GM18861 (cell line): ENCODE measurements at regions not wholly inside any gene's neighbourhood (a gene's known extent, or its start where the extent isn't known, plus 50 kb on each side); places are given as distances from the start of the nearest gene placed in this dataset.
A peak's percentile ranks its signal among the peaks of the same experiment; 100 is the strongest.

Experiments used
- ATAC-seq: cut with Tn5 transposase; IDR thresholded peaks from one replicate; pipeline ENCODE4 v1.9.1; 2021; ENCODE audit not compliant: unreplicated experiment

DNA sequence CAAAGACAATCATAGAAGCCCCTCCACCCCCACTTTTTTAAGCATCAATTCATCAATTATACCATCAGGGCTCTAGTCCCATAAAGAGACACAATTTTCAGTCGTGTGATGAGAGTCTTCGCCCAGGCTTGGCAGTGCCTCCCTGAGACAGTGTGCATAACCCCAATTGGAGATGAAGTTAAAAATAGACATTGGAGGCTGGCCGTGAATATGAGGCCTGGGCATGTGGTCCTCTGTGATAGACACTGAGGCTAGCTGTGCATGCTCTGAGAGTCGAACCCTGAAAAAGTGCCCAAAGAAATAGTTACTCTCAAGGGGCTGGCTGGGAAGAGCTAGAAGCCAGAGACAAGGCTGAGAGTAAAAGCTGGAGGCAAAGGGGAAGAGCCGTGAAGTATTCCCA is 248.6 kb upstream of the NR4A3 start:
- ATAC-seq = no peak

DNA sequence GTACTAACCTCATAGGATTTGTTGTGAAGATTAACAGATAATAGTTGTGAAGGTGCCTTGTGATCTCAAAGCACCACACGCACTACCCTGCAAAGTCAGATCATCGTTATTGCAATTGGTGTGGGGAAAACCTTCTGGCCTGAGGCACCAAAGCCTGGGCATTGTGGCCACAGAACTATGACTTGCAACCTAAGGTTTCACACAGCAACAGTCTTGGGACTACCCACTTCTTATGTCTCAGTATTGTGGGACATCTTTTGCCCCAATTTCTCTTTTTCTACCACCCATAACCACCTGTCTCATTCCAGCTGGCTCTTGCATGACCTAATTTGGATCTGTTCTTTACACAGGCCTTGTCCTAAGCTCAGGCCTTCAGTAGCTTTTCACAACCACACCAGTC is 247.8 kb upstream of the NR4A3 start:
- ATAC-seq = no peak

DNA sequence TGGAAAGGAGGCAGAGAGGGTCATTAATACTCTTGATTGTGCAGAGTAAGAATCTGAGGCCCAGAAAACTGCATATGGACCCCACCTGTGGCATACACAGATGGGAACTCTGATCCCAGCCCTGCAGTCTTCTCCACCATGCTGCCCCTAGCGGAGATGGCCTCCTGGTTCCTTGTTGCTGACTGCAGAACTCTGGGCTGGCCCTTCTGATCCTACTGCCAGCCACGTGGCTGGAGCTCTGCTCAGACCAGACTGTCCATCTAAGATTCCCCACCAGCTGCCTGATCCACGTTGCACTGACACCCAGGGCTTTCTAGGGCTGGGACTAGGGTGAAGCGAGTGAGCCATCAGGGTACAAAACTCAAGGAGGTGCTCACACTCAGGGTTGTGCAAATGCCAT is 245.7 kb upstream of the NR4A3 start:
- ATAC-seq = no peak

DNA sequence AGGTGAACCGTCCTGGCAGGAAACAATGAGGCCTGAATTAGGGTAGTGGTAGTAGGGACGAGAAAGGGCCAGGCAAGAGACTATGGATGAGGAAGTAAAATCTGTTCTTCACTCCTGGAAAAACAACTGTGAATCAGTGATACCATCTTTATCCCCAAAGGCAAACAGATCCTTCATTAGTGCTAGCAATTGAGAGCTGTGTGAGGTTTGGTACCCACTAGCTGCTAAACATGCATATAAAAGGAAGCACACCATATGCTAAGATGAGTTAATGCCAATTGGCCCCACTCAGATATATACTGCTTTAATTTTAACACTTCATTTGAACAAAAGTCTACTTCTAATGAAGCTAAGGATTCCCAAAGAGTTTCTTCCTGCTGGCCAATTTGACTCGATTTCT is 244.8 kb upstream of the NR4A3 start:
- ATAC-seq = no peak

DNA sequence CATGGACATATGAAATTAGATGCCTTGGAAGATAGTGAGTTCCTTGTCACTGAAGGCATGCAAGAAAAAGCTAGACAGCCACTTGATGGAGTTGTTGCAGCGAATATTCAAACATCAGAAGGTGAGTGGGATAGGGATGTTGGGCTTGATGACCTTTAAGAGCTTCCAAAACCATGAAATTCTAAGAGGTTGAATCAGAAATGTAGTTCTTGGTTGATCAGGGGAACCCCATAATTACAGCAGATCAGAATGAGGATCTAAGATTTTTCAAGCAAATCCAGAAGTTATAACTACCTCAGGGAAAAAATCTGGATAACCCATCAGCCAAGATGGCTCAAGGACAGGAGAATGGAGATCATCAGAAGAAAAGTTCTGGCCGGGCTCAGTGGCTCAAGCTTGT is 244.3 kb upstream of the NR4A3 start:
- no peak for ATAC-seq

DNA sequence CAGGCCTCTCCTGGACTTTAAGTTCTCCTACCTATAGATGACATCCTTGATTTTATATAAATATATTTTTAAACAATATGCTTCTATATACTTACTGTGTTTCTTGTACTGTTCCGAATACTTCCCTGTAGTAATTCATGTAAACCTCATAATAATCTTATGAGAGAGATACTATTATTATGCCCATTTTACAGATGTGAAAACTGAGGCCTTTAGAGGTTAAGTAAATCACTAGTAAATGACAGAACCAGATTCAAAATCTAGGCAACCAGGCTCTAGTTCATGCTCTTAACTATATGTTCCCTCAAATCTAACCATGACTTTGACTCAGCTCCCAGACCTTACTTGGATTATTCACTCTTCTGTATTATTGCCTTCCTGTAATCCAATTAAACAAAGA is 243.0 kb upstream of the NR4A3 start:
- ATAC-seq = no peak

DNA sequence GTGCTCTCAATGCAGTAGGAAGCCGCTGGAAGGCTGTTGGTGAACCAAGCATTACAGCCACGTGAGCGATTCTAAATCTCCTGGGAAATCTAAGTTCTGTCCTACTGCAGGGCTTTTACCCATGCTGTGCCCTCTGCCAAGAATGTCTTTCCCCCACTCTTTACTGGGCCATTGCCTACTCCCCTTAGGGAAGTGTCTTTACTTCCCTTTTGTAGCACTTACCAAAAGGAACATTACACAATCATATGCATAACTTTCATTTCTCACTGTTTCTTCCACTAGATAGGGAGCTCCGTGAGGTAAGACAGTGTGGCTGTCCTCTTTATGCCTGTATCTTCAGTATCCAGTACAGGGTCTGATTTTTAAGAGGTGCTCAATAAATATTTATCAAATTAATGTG is 241.7 kb upstream of the NR4A3 start:
- ATAC-seq = no peak

DNA sequence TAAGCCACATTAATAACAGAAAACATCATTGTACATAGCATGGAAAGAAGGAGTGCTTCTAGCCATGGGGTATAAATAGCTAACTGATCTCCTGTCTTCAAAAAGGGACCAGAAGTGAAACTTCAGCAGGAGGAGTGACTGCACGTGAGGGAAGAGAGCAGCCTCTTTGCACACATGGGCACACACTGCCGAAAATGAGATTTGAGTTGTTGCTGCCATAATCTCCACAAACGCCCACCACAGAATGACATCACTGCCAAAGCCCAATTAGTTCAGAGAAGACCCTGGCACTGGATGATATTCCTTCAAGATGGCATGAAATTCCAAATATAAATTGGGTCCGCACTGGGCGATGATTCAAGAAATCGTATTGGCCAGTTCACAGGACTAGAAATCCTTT is 238.9 kb upstream of the NR4A3 start:
- ATAC-seq = no peak

DNA sequence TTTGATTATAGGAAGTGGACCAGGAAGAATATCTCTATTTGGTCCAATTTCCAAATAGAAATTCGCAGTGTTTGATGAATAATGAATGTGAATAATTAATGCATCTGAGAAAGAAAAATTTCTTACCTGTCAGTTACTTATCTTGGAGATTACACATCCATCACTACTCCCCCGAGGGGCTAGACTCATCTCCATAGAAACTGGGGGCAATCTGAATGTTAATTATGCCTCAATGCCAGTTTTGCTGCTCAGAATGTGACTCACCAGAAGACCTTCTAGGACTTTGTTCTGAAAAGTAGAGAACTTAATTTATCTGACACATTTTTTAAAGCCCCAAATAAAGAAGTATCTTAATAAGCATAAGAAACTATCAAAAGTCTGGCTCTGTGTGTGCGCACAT is 233.4 kb upstream of the NR4A3 start:
- ATAC-seq = no peak

DNA sequence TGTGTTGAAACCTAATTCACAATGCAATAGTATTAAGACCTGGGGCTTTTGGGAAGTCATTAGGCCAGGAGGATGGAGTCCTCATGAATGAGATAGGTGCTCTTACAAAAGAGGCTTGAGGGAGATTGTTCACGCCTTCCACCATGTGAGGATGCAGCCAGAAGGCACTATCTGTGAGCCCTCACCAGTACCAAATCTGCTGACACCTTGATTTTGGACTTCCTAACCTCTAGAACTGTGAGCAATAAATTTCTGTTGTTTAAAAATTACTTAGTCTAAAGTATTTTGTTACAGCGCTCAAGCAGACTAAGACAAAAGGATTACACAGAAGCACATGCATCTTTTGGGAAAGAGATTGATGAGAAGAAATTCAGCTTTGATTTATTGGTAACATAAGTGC is 232.9 kb upstream of the NR4A3 start:
- no peak for ATAC-seq

DNA sequence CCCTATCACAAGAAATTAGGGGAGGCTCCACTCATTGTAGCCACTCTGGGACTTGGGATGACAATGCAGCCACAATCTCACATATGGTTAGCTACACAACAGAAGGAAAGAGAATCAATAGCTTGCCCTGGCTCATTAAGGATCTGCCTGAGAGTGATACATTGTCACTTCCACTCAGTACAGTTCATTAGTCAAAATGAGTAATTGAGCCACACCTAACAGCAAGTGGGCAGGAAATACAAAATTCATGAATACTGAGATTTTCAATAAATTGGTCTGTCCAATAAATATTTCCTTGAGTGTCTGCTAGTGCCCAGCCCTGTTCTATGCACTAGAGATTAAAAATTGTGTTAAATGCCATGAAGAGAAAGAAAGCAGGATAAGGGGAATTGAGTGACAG is 231.3 kb upstream of the NR4A3 start:
- ATAC-seq = no peak

DNA sequence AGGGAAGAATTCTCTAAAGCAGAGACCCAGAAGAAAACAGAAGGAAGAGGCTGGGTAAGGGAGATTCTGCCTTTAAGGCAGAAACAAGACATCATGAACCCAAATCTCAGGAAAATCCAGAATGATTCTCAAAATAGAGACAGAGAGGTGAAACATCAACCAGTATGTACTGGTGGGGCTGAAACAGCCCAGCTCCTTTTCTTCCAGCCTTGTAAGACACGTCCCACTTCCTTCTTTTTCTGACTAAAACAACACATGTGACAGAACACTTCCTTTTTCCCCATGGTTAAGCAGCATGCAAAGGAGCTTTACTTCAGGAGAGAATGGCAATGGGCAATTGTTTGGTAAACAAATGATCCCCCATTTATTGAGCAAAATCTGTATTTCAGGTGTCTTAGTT is 230.8 kb upstream of the NR4A3 start:
- ATAC-seq = no peak

DNA sequence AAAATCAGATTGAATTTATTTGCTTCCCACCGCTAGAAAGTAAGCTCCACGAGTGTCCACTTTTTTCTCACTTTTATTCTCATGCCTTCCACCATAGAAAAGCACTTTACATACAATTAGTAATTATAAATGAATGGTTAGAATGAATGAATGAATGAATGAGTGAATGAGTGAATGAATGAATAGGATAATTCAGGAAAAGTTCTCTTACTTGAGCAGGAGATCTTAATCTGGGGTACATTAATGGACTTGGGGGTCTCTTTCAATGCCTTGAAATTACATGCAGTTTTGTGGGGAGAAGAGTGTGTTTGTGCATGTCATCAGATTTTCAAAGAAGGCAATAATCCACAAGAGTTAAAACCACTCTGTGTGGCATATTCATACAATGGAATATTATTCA is 229.9 kb upstream of the NR4A3 start:
- no peak for ATAC-seq

DNA sequence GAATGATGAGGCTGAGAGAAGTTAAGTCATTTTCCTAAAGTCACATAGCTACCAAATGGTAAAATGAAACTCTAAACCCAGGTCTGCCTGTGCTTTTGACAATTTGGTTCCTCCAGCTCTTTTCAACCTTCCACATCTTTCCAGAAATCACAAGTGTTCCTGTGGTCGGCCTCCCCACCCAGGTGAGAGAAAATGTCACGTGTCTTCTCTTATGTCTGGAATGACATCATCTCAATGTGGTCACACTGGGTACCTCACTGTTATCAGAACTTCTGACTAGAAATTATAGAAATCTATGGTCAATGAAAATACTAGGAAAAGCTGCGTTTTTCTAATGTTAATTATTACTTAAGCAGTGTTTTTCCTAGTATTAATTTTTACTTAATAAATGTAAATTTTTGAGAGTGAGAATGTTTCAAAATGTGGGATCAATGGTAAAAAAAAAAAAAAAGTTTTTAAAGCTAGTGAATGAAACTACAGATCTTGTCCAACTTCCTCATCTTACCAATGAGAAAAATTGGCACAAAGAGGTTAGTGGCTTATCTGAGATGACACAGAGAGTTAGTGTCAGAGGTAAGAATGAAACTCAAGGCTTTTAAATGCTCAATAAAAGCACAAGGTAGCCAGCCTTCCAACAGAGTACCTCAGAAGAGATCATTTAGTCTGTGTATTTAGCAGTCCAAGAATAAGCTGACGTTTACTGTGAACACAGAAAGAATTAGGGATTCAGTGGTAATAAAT is 228.7 kb upstream of the NR4A3 start:
- no peak for ATAC-seq

DNA sequence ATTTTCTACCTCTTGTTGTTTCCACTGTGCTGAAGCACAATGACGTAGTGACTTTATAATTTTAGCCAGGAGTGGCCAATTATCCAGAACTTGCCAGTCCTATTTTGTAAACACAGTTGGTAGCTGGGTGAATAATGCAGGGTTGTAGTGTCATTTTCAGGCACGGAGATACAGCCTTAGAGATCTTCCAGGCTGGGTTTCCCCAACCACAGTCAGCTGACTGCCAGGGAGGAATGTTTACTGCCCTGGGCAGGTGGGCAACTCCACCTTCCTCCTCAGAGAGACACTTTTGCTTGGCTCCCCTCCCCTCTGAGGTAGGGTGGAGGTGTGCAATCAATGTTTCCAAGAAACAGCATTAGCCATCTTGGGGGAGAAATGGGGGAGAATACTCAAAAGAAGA is 228.1 kb upstream of the NR4A3 start:
- no peak for ATAC-seq

DNA sequence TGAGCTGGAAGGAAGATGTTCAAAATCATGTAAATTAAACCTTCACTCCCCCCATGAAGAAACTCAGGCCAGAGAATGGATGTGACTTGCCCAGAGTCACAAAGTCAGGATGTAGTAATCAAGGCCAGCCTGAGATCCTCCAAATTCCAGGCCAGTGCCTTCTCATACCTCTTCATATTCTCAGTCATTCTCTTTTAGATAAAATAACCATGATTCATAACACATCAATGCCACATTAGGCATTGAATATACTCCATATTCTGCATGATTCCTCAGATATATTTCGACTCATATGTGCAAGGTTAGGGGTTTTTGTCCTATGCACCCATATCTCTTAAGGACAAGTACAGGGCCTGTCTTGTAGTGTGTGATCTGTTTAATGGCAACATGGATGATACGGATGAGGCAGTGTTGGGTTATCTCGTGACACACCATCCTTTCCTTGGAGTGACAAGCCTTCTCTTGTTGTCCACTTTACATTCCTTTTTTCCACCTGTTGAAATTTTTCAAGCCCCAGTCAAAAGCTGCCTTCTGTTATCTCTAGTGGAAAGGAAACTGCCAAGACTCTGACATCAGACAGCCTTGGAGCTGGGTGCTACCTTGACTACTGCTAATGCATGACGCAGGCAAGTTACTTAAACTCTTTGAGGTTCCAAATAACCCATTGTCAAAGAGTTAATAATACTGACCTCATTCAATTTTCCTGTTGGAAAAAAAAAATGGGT is 227.5 kb upstream of the NR4A3 start:
- no peak for ATAC-seq

DNA sequence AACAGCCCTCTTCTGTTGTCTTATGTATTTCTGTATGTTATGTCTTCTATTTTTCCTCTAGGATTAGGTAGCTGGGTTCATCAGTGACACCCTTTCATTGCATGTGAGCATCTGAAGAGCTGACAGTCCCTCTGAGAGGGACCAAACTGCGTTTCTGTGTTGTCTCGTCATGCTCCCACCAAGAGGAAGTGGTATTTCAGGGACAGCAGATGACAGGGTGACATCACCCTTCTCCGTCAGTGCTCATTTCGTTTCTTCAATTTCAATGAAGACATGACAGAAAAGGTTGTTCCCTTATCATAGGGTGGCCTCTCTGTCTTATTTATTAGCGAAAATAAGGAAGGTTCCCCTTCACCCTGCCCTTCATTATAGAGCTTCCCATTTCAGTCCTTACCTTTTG is 225.9 kb upstream of the NR4A3 start:
- peak; percentile 60 for ATAC-seq

DNA sequence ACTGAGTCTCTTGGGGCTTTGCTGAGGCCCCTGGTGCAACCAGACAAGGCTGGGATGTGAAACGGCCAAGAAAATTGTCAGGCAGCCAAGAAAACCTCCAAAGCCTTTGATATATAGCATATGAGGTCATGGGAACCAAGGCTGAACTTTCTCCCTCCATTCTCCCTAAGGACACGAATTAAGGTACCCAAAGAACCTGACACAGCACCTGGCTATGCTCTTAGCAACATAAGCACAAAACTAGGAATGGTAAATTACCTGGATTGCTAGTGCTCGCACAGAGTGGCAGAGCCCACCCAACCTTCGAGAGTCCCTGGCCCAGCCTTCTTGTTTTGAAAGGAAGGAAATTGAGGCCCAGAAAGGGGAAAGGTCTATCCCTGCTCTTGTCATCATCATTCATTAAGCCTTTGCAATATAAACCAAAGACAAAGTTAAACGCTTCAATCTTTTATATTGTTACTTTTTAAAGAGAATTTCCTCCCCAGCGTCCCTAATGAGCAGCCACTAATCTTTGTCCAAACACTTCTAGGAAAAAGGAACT is 220.0 kb upstream of the NR4A3 start:
- no peak for ATAC-seq

DNA sequence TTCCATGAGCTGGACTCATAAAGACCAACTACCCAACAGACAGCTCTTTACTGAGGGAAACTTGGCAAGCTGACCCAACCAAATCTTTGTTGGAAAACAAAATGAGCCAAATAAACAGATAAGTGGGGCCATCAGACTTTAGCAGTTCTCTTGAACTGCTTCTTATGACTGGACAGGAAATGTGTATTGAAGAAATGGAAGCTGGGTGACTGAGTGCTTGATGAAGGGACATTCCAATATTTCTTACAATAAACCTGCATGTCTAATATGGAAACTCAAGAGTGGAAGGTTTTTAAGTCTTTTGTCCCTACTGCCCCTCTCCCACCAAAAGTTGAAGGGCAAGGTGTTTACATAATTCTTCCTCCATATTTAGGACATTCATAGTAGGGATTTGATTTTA is 218.8 kb upstream of the NR4A3 start:
- no peak for ATAC-seq

DNA sequence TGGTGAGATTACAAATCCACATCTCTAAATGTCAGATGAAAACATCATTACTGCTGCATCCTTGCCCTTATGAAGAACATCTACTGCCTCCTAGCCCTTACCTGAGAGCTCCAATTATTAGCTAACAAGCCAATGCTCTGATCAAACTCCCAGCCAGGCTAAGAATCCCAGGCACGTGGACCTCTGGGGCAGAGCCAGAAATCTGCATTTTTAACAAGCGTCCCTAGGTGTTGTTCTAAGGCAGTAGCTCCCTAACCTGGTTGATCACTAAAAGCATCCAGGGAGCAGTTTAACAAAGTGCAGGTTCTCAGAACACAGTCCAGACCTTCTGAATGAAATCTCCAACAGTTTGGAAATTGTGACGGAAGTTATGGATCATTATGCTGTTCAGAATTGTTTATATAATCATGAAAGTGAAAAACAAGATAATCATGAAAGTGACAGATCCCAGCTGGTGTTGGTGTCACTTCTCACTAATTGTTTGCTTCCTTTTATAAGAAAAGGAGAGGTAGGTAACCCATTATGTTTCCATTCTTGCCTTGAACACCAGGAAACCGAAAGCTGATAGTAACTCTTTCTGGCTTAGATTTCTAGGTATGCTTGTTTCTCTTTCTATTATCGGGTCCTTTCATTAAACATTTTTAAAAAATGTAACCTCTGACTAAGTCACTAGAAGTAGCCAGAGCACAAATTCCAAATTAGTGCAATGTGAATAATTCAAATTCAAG is 216.5 kb upstream of the NR4A3 start:
- no peak for ATAC-seq

DNA sequence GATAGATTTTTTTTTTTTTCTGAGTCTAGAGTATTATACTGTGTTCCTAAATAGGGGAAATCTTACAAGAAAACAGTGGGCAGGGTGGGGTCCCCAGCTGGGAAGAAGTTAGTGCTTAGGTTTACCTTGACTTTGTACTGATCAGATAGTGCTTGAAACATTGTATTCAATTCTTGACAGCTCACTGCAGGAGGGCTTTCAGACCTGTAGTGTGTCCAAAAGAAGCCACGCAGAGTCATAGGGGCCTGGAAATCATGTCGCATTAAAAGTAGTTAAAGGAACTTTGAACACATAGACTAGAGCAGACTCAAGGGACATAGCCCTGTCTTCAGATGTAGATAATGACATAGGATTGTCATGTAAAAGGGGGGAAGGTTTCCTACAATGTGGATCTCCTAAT is 215.4 kb upstream of the NR4A3 start:
- ATAC-seq = no peak

DNA sequence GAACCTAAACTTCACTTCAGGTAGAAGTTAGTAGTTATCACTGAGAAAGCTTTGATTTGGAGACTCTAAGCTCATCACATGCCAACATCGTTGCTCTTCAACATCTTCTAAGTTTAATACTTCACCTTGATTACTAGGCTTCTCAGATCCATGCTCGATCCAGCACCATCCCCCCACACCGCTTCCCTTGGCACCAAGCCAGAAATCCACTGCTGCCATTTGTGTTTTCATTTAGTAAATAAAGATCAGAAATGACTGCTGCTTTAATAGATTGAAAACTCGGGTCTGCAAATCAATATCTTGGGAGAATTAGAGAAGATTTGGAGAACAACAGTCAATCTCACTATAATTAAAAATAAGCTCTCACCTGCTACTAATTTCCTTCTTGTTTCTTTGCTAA is 214.7 kb upstream of the NR4A3 start:
- ATAC-seq = no peak
